Endothelial cell (in vitro differentiated cells): ENCODE measurements at regions not wholly inside any gene's neighbourhood (a gene's known extent, or its start where the extent isn't known, plus 50 kb on each side); places are given as distances from the start of the nearest gene placed in this dataset.

ENCODE experiments used
- DNase-seq: peaks from one replicate; pipeline ENCODE4 v3.0.0; 2021; ENCODE audit warnings: low spot score
- H3K27ac Mint-ChIP-seq: one replicate; pipeline ENCODE4 v1.8.0; 2021; ENCODE audit warnings: mixed read lengths, inconsistent platforms; ENCODE audit not compliant: unreplicated experiment
- H3K27me3 Mint-ChIP-seq: one replicate; pipeline ENCODE4 v1.8.0; 2021; ENCODE audit warnings: mild to moderate bottlenecking, moderate library complexity, mixed read lengths, inconsistent platforms; ENCODE audit not compliant: unreplicated experiment
- H3K36me3 Mint-ChIP-seq: one replicate; pipeline ENCODE4 v1.8.0; 2021; ENCODE audit warnings: mild to moderate bottlenecking, low read depth, mixed read lengths, inconsistent platforms; ENCODE audit not compliant: unreplicated experiment
- H3K4me1 Mint-ChIP-seq: one replicate; pipeline ENCODE4 v1.8.0; 2021; ENCODE audit warnings: mild to moderate bottlenecking, mixed read lengths, inconsistent platforms; ENCODE audit not compliant: unreplicated experiment
- H3K4me3 Mint-ChIP-seq: one replicate; pipeline ENCODE4 v1.8.0; 2021; ENCODE audit warnings: mild to moderate bottlenecking, mixed read lengths, inconsistent platforms; ENCODE audit not compliant: unreplicated experiment
- H3K9me3 Mint-ChIP-seq: one replicate; pipeline ENCODE4 v1.8.0; 2021; ENCODE audit warnings: mixed read lengths, inconsistent platforms; ENCODE audit not compliant: unreplicated experiment
- CTCF ChIP-seq: fragments of 200-600 bp; sonication (generic); IDR thresholded peaks from one replicate; pipeline ENCODE4 v1.5.0; 2021; ENCODE audit warnings: antibody characterized with exemption; ENCODE audit not compliant: unreplicated experiment

- no peak for DNase-seq
- Mint-ChIP-seq H3K27ac (no peak overlapping the region), H3K9me3 (no peaks in the 10 kb centered on the region), H3K4me1 (peaks cover 3% of the 10 kb centered on the region), H3K36me3 (no peaks in the 10 kb centered on the region), H3K4me3 (no peak overlapping the region), H3K27me3 (no peaks in the 10 kb centered on the region)
- TF ChIP-seq CTCF, result no peak
Observed at GRCh38 chr4:81694176-81694913, 222.6 kb upstream of the RASGEF1B start.

GRCh38 chr4:81690871-81691270, 219.2 kb upstream of the RASGEF1B start:
- Mint-ChIP-seq H3K27me3 (no peaks in the 10 kb centered on the region), H3K36me3 (no peaks in the 10 kb centered on the region), H3K27ac (no peak overlapping the region), H3K4me1 (no peaks in the 10 kb centered on the region), H3K9me3 (no peaks in the 10 kb centered on the region), H3K4me3 (no peak overlapping the region)
- no peak for DNase-seq
- no peak for TF ChIP-seq CTCF

- H3K27me3 Mint-ChIP-seq, result no peaks in the 10 kb centered on the region
- no peaks in the 10 kb centered on the region for H3K36me3 Mint-ChIP-seq
- no peak overlapping the region for H3K27ac Mint-ChIP-seq
- H3K4me3 Mint-ChIP-seq, result no peak overlapping the region
- TF ChIP-seq CTCF, result no peak
- H3K4me1 Mint-ChIP-seq, result no peaks in the 10 kb centered on the region
- no peaks in the 10 kb centered on the region for H3K9me3 Mint-ChIP-seq
- DNase-seq, result no peak
Observed at GRCh38 chr4:81688085-81688484, 216.4 kb upstream of the RASGEF1B start.

DNA sequence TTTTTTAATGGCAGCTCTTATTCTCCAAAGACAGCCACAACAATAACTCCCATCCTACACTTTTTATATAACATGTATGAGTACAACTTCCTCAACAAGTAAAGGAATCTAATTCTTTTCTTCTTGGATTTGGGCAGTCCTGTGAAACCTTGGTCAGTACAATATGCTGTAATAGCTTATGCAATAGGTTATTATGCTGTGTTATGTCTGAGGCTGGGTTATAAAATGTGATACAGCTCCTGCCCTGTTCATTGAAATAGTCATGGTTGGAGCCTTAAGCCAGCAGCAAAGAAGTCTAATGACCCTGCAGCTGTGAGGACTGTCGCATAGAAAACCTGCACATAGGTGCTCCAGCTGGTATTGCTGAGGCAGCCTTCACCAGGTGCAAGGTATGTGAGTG, 215.8 kb upstream of the RASGEF1B start:
- H3K9me3 Mint-ChIP-seq, result no peaks in the 10 kb centered on the region
- no peak overlapping the region for H3K4me3 Mint-ChIP-seq
- H3K27ac Mint-ChIP-seq, result no peak overlapping the region
- DNase-seq, result no peak
- no peaks in the 10 kb centered on the region for H3K4me1 Mint-ChIP-seq
- H3K36me3 Mint-ChIP-seq, result no peaks in the 10 kb centered on the region
- H3K27me3 Mint-ChIP-seq, result no peaks in the 10 kb centered on the region
- no peak for TF ChIP-seq CTCF

DNA sequence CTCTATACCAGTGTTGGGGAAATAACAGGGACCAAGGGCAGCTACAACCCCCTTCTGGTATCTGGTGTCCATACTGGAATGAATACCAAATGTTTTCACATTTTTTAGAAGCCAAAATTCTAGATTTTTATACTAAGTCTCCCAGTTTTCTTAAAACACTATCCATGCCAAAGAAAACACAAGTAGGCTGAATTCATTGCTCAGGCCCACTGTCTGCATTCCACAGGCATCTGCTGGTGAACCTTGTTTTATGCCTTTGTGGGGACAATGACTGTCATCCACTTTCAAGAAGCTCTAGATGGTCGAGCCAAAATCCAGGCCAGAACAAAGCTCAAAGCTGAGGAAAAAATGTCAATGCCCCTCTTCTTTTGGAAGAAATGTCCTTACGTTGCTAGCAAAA, 213.4 kb upstream of the RASGEF1B start:
- H3K27me3 Mint-ChIP-seq, result no peaks in the 10 kb centered on the region
- no peak overlapping the region for H3K27ac Mint-ChIP-seq
- no peak for DNase-seq
- no peaks in the 10 kb centered on the region for H3K4me1 Mint-ChIP-seq
- no peak for TF ChIP-seq CTCF
- no peak overlapping the region for H3K4me3 Mint-ChIP-seq
- no peaks in the 10 kb centered on the region for H3K9me3 Mint-ChIP-seq
- H3K36me3 Mint-ChIP-seq, result no peaks in the 10 kb centered on the region
